ENCODE measurements at regions not wholly inside any gene's neighbourhood (a gene's known extent, or its start where the extent isn't known, plus 50 kb on each side); places are given as distances from the start of the nearest gene placed in this dataset.

DNA sequence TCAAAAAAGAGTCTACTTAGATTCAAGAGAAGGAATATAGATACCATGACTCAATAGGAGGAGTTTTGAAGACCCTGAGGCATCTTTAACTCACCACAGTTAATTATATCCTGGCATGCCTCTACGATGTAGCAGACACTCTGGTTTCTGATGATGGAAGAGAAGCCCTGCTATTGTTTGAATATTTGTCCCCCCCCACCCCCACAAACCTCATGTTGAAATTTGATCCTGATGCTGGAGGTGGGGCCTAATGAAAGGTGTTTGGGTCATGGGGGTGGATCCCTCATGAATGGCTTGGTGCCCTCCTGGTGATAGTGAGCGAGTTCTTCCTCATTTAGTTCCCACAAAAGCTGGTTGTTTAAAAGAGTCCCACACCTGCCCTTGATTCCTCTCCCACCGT is 147.9 kb upstream of the TBCA start:
- no peak for DNase-seq
- no peak for TF ChIP-seq CTCF (IDR thresholded peaks at IDR 0.05; ENCODE audit: borderline replicate concordance, extremely low read depth, insufficient read depth)

DNA sequence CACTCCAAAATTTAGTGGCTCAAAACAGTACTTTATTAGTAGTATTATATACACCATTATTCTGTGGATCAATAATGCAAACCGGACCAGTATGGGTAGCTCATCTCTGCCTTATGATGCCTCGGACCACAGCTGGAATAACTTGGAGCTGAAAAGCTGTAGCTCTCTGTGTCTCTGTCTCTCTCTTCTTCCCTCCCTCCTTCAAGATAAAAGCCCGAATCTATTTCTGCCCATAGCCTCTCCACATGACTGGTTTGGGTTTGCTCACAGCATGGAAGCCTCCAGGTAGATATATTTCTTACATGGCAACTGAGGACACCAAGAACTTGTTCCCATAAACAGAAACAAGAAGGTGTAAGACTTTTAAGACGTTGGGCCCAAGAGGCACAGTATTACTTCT is 147.5 kb upstream of the TBCA start:
- Histone ChIP-seq H3K27ac (ENCODE audit: low read depth in 2 of 2, low read length in 2 of 2) (no peak overlapping the region), H3K9me3 (ENCODE audit: control insufficient read depth in 2 of 3, insufficient read depth in 1 of 3, low read length in 3 of 3) (no peaks in the 10 kb centered on the region), H3K9ac (ENCODE audit: low read length in 3 of 3) (no peak overlapping the region), H3K4me1 (ENCODE audit: control insufficient read depth in 2 of 3, insufficient read depth in 2 of 3, low read depth in 1 of 3, low read length in 3 of 3) (no peaks in the 10 kb centered on the region), H3K27me3 (ENCODE audit: control insufficient read depth, insufficient read depth, low read length) (no peaks in the 10 kb centered on the region), H3K4me3 (ENCODE audit: low read length in 3 of 3) (no peak overlapping the region), H3K36me3 (ENCODE audit: control insufficient read depth in 2 of 3, insufficient read depth in 3 of 3, low read length in 3 of 3) (no peaks in the 10 kb centered on the region)
- FAIRE-seq (no peak), DNase-seq (no peak)
- TF ChIP-seq CTCF (IDR thresholded peaks at IDR 0.05; ENCODE audit: borderline replicate concordance, extremely low read depth, insufficient read depth) = no peak
- intact Hi-C loops (cut with DNase I) = no loop called here

More for the DNA sequence above, 147.9 kb upstream of the TBCA start:
- H3K27ac ChIP-seq (ENCODE audit: low read depth in 2 of 2, low read length in 2 of 2) = no peak overlapping the region
- H3K4me1 ChIP-seq (ENCODE audit: control insufficient read depth in 2 of 3, insufficient read depth in 2 of 3, low read depth in 1 of 3, low read length in 3 of 3) = no peaks in the 10 kb centered on the region
- intact Hi-C loops (cut with DNase I) = no loop called here
- H3K27me3 ChIP-seq (ENCODE audit: control insufficient read depth, insufficient read depth, low read length) = no peaks in the 10 kb centered on the region
- FAIRE-seq = no peak
- no peaks in the 10 kb centered on the region for H3K9me3 ChIP-seq (ENCODE audit: control insufficient read depth in 2 of 3, insufficient read depth in 1 of 3, low read length in 3 of 3)
- H3K4me3 ChIP-seq (ENCODE audit: low read length in 3 of 3) = no peak overlapping the region
- no peaks in the 10 kb centered on the region for H3K36me3 ChIP-seq (ENCODE audit: control insufficient read depth in 2 of 3, insufficient read depth in 3 of 3, low read length in 3 of 3)
- no peak overlapping the region for H3K9ac ChIP-seq (ENCODE audit: low read length in 3 of 3)

DNA sequence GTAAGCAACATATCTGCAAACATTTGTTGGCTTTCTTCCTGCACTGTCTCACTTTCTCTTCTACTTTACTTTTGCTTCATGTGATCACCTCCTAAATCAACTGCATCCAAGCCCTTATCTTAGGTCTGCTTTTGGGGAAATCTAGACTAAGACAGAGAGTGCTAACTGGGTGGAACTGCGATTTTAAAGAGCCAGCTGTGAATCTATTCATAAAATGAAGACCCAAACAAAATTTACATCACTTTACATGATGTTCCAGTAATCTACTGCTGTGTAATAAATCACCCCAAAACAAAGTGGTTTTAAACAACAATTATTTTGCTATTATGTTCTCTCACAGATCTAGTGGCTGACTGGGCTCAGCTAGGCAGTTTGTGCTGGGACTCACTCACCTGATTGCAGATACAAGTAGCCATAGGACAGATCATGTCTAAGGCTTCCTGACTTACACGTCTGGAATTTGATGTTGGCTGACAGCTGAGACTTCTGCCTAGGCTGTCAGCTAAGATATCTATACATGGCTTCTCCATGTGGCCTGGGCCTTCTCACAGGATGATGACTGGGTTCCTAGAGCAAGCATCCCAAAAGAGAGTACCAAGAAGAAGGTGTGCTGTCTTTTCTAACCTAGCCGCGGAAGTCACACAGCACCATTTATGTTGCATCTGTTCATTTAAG is 145.1 kb upstream of the TBCA start:
- Histone ChIP-seq H3K9me3 (ENCODE audit: control insufficient read depth in 2 of 3, insufficient read depth in 1 of 3, low read length in 3 of 3) (no peaks in the 10 kb centered on the region), H3K4me3 (ENCODE audit: low read length in 3 of 3) (no peak overlapping the region), H3K9ac (ENCODE audit: low read length in 3 of 3) (no peak overlapping the region), H3K27ac (ENCODE audit: low read depth in 2 of 2, low read length in 2 of 2) (no peak overlapping the region), H3K4me1 (ENCODE audit: control insufficient read depth in 2 of 3, insufficient read depth in 2 of 3, low read depth in 1 of 3, low read length in 3 of 3) (no peaks in the 10 kb centered on the region), H3K27me3 (ENCODE audit: control insufficient read depth, insufficient read depth, low read length) (no peaks in the 10 kb centered on the region), H3K36me3 (ENCODE audit: control insufficient read depth in 2 of 3, insufficient read depth in 3 of 3, low read length in 3 of 3) (no peaks in the 10 kb centered on the region)
- FAIRE-seq (no peak), DNase-seq (no peak)
- intact Hi-C loops (cut with DNase I) = no loop called here
- no peak for TF ChIP-seq CTCF (IDR thresholded peaks at IDR 0.05; ENCODE audit: borderline replicate concordance, extremely low read depth, insufficient read depth)

Measured in kidney (tissue), 13 donors.